ENCODE measurements at regions not wholly inside any gene's neighbourhood (a gene's known extent, or its start where the extent isn't known, plus 50 kb on each side); places are given as distances from the start of the nearest gene placed in this dataset.

DNA sequence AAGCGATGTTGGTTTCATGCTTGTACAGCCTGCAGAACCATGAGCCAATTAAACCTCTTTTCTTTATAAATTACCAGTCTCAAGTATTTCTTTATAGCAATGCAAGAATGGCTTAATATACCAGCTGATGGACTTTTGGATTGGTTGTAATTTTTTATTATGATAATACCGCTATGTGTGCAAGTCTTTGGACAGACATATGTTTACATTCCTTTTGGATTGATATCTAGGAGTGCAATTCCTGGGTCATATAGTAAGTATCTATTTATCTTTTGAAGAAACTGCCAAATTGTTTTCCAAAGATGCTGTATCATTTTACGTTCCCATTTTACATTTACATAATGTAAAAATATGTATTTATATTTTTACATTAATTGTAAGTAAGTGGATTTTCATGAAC lies 81.2 kb upstream of the PIP4K2A start:
- no peak for TF ChIP-seq DMAP1 (CRISPR knock-in tag; IDR thresholded peaks at IDR 0.05)
- TF ChIP-seq POLR2A (IDR thresholded peaks at IDR 0.05; ENCODE audit: insufficient read depth in 1 of 2, low read depth in 2 of 2, low read length in 2 of 2) = no peak
- TF ChIP-seq, protein P1, sequence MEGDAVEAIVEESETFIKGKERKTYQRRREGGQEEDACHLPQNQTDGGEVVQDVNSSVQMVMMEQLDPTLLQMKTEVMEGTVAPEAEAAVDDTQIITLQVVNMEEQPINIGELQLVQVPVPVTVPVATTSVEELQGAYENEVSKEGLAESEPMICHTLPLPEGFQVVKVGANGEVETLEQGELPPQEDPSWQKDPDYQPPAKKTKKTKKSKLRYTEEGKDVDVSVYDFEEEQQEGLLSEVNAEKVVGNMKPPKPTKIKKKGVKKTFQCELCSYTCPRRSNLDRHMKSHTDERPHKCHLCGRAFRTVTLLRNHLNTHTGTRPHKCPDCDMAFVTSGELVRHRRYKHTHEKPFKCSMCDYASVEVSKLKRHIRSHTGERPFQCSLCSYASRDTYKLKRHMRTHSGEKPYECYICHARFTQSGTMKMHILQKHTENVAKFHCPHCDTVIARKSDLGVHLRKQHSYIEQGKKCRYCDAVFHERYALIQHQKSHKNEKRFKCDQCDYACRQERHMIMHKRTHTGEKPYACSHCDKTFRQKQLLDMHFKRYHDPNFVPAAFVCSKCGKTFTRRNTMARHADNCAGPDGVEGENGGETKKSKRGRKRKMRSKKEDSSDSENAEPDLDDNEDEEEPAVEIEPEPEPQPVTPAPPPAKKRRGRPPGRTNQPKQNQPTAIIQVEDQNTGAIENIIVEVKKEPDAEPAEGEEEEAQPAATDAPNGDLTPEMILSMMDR (CRISPR knock-in tag; IDR thresholded peaks at IDR 0.05) = no peak
- no peak for TF ChIP-seq EZH2 (conservative IDR thresholded peaks at IDR 0.05; ENCODE audit: low read depth, low read length)
- TF ChIP-seq GABPB1 (CRISPR knock-in tag; IDR thresholded peaks at IDR 0.05) = no peak
- no peak for TF ChIP-seq RNF2 (conservative IDR thresholded peaks at IDR 0.05; ENCODE audit: low read depth)
- no peak for TF ChIP-seq HOXA9 (CRISPR knock-in tag; IDR thresholded peaks at IDR 0.05; ENCODE audit: borderline replicate concordance)
- no peak for TF ChIP-seq CCAR2 (optimal IDR thresholded peaks at IDR 0.05; ENCODE audit: low read depth, low read length)
- TF ChIP-seq ZFP41 (CRISPR knock-in tag; IDR thresholded peaks at IDR 0.05; ENCODE audit: borderline replicate concordance) = no peak
- TF ChIP-seq AKAP8 (CRISPR knock-in tag; IDR thresholded peaks at IDR 0.05) = no peak
- no peak for TF ChIP-seq ZMYM2 (CRISPR knock-in tag; IDR thresholded peaks at IDR 0.05)
- TF ChIP-seq TAF1 (CRISPR knock-in tag; IDR thresholded peaks at IDR 0.05) = no peak
- TF ChIP-seq, protein P2, sequence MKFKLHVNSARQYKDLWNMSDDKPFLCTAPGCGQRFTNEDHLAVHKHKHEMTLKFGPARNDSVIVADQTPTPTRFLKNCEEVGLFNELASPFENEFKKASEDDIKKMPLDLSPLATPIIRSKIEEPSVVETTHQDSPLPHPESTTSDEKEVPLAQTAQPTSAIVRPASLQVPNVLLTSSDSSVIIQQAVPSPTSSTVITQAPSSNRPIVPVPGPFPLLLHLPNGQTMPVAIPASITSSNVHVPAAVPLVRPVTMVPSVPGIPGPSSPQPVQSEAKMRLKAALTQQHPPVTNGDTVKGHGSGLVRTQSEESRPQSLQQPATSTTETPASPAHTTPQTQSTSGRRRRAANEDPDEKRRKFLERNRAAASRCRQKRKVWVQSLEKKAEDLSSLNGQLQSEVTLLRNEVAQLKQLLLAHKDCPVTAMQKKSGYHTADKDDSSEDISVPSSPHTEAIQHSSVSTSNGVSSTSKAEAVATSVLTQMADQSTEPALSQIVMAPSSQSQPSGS (CRISPR knock-in tag; IDR thresholded peaks at IDR 0.05) = no peak
